SK-N-SH treated with all-trans-retinoic acid at 6 μM for 48 hours (cell line): ENCODE measurements at regions not wholly inside any gene's neighbourhood (a gene's known extent, or its start where the extent isn't known, plus 50 kb on each side); places are given as distances from the start of the nearest gene placed in this dataset.

Experiments
- ATAC-seq: fragments of 200-7000 bp; cut with Tn5 transposase; 3 replicates; pipeline ENCODE4 v1.9.1; 2020; ENCODE audit warnings: mild to moderate bottlenecking, moderate library complexity
- BACH2 ChIP-seq: fragments of 250-450 bp; sonication (Bioruptor Pico); IDR thresholded peaks from 2 replicates; pipeline ENCODE4 v1.9.0; 2021; ENCODE audit warnings: mild to moderate bottlenecking, borderline replicate concordance
- CREB5 ChIP-seq: fragments of 250-450 bp; sonication (Bioruptor Pico); IDR thresholded peaks from 2 replicates; pipeline ENCODE4 v1.5.1; 2020; ENCODE audit warnings: low read depth, mild to moderate bottlenecking, moderate library complexity
- CSDC2 ChIP-seq: fragments of 250-450 bp; sonication (Bioruptor Pico); IDR thresholded peaks from 2 replicates; pipeline ENCODE4 v1.5.0; 2020; ENCODE audit warnings: mild to moderate bottlenecking, moderate library complexity
- CSRNP3 ChIP-seq: fragments of 250-450 bp; sonication (Bioruptor Pico); IDR thresholded peaks from 2 replicates; pipeline ENCODE4 v1.5.1; 2021; ENCODE audit warnings: mild to moderate bottlenecking, moderate library complexity
- ESRRG ChIP-seq: fragments of 250-450 bp; sonication (Bioruptor Pico); IDR thresholded peaks from 2 replicates; pipeline ENCODE4 v1.6.1; 2021; ENCODE audit warnings: mild to moderate bottlenecking
- GLIS3 ChIP-seq: fragments of 250-450 bp; sonication (Bioruptor Pico); IDR thresholded peaks from 2 replicates; pipeline ENCODE4 v1.5.0; 2020; ENCODE audit warnings: mild to moderate bottlenecking, moderate library complexity
- ISL1 ChIP-seq: fragments of 250-450 bp; sonication (Bioruptor Pico); IDR thresholded peaks from 2 replicates; pipeline ENCODE4 v2.1.2; 2022; ENCODE audit warnings: mild to moderate bottlenecking, moderate library complexity
- OSR1 ChIP-seq: fragments of 250-450 bp; sonication (Bioruptor Pico); IDR thresholded peaks from 2 replicates; pipeline ENCODE4 v1.8.0; 2022; ENCODE audit warnings: moderate library complexity, mild to moderate bottlenecking, inconsistent platforms
- PATZ1 ChIP-seq: fragments of 250-450 bp; sonication (Bioruptor Pico); IDR thresholded peaks from 2 replicates; pipeline ENCODE4 v1.8.0; 2020; ENCODE audit warnings: mild to moderate bottlenecking, moderate library complexity, borderline replicate concordance
- POU6F1 ChIP-seq: fragments of 250-450 bp; sonication (Bioruptor Pico); IDR thresholded peaks from 2 replicates; pipeline ENCODE4 v1.8.0; 2021; ENCODE audit warnings: low read depth, mild to moderate bottlenecking, moderate library complexity, borderline replicate concordance
- PPARA ChIP-seq: fragments of 250-450 bp; sonication (Bioruptor Pico); IDR thresholded peaks from 2 replicates; pipeline ENCODE4 v1.5.0; 2020; ENCODE audit warnings: mild to moderate bottlenecking, borderline replicate concordance
- RARB ChIP-seq: fragments of 250-450 bp; sonication (Bioruptor Pico); IDR thresholded peaks from 2 replicates; pipeline ENCODE4 v1.8.0; 2021; ENCODE audit warnings: mild to moderate bottlenecking, moderate library complexity
- TCF4 ChIP-seq: fragments of 250-450 bp; sonication (Bioruptor Pico); IDR thresholded peaks from 2 replicates; pipeline ENCODE4 v1.8.0; 2021; ENCODE audit warnings: mild to moderate bottlenecking, moderate library complexity, borderline replicate concordance
- TOX ChIP-seq: fragments of 250-450 bp; sonication (Bioruptor Pico); IDR thresholded peaks from 2 replicates; pipeline ENCODE4 v1.8.0; 2021; ENCODE audit warnings: mild to moderate bottlenecking, moderate library complexity, borderline replicate concordance
- TSHZ2 ChIP-seq: fragments of 250-450 bp; sonication (Bioruptor Pico); IDR thresholded peaks from 2 replicates; pipeline ENCODE4 v1.5.0; 2020; ENCODE audit warnings: mild to moderate bottlenecking, moderate library complexity
- ZFP3 ChIP-seq: fragments of 250-450 bp; sonication (Bioruptor Pico); IDR thresholded peaks from 2 replicates; pipeline ENCODE4 v1.5.0; 2020; ENCODE audit warnings: mild to moderate bottlenecking, moderate library complexity
- ZFP30 ChIP-seq: fragments of 450-650 bp; formaldehyde crosslinking; IDR thresholded peaks from 2 replicates; pipeline ENCODE4 v1.5.0; 2022; ENCODE audit warnings: mild to moderate bottlenecking, moderate library complexity
- ZNF565 ChIP-seq: fragments of 450-650 bp; formaldehyde crosslinking; conservative IDR thresholded peaks from 2 replicates; pipeline ENCODE4 v1.5.0; 2020; ENCODE audit warnings: low read depth, mild to moderate bottlenecking, moderate library complexity
- ZNF70 ChIP-seq: fragments of 450-650 bp; formaldehyde crosslinking; IDR thresholded peaks from 2 replicates; pipeline ENCODE4 v1.5.0; 2020; ENCODE audit warnings: mild to moderate bottlenecking, moderate library complexity
- ZNF8 ChIP-seq: fragments of 450-650 bp; formaldehyde crosslinking; IDR thresholded peaks from 2 replicates; pipeline ENCODE4 v1.5.0; 2020; ENCODE audit warnings: mild to moderate bottlenecking, moderate library complexity

GRCh38 chr12:67795236-67795635, 146.7 kb downstream of the DYRK2 start (continued):
- no peak for TF ChIP-seq PATZ1

- TF ChIP-seq TOX (CRISPR knock-in tag) (no peak), ISL1 (CRISPR knock-in tag) (no peak), ESRRG (CRISPR knock-in tag) (no peak), RARB (CRISPR knock-in tag) (no peak), ZNF8 (no peak), BACH2 (no peak), PPARA (CRISPR knock-in tag) (no peak), ZFP3 (no peak), ZFP30 (no peak)
- ATAC-seq, result no peak
These were observed 148.7 kb downstream of the DYRK2 start for GRCh38 chr12:67797185-67797741.

- no peak for ATAC-seq
- no peak for TF ChIP-seq ZNF70 (CRISPR knock-in tag)
- no peak for TF ChIP-seq ZNF565 (CRISPR knock-in tag)
- TF ChIP-seq GLIS3 (CRISPR knock-in tag), result no peak
- no peak for TF ChIP-seq RARB (CRISPR knock-in tag)
- no peak for TF ChIP-seq TOX (CRISPR knock-in tag)
- TF ChIP-seq PATZ1, result no peak
- TF ChIP-seq ZFP30, result no peak
- TF ChIP-seq CSRNP3 (CRISPR knock-in tag), result no peak
- TF ChIP-seq TCF4 (CRISPR knock-in tag), result no peak
- no peak for TF ChIP-seq ISL1 (CRISPR knock-in tag)
- no peak for TF ChIP-seq TSHZ2 (CRISPR knock-in tag)
- TF ChIP-seq OSR1 (CRISPR knock-in tag), result no peak
- no peak for TF ChIP-seq CREB5 (CRISPR knock-in tag)
- no peak for TF ChIP-seq CSDC2 (CRISPR knock-in tag)
These were observed 149.2 kb downstream of the DYRK2 start for GRCh38 chr12:67797753-67798152.

GRCh38 chr12:67798768-67799167, 150.2 kb downstream of the DYRK2 start:
- ATAC-seq, result no peak
- TF ChIP-seq TCF4 (CRISPR knock-in tag) (no peak), RARB (CRISPR knock-in tag) (no peak), POU6F1 (no peak)
